ENCODE measurements at regions not wholly inside any gene's neighbourhood (a gene's known extent, or its start where the extent isn't known, plus 50 kb on each side); places are given as distances from the start of the nearest gene placed in this dataset.
"Not testable (repeated sequence)": the region's sequence is repeated elsewhere in the genome, so short reads cannot be mapped to it uniquely, and the experiment has no call there.

DNA sequence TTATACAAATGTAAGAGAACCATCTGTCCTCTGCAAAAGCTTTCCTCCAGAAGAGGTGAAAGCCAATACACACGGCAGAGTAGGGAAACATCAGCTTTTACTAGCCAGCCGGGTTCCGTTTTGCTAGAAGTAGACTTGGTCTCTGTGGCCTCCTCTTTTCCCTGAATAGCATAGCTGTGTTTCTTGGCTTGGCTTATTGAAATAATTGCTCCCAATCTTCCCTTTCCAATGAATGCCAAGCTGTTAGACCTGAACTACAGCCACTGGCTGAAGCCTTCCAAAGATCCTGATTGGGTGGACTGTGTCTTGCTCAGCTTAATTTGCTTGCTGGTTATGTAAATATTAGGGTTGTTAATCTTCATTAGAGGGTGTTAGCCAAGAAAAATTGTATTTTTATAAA lies 157.8 kb upstream of the ROPN1 start:
- DNase-seq (ENCODE audit: low read depth), result no peak
- H3K4me3 ChIP-seq (ENCODE audit: low read depth, low read length), result no peak overlapping the region
- TF ChIP-seq, protein P1, sequence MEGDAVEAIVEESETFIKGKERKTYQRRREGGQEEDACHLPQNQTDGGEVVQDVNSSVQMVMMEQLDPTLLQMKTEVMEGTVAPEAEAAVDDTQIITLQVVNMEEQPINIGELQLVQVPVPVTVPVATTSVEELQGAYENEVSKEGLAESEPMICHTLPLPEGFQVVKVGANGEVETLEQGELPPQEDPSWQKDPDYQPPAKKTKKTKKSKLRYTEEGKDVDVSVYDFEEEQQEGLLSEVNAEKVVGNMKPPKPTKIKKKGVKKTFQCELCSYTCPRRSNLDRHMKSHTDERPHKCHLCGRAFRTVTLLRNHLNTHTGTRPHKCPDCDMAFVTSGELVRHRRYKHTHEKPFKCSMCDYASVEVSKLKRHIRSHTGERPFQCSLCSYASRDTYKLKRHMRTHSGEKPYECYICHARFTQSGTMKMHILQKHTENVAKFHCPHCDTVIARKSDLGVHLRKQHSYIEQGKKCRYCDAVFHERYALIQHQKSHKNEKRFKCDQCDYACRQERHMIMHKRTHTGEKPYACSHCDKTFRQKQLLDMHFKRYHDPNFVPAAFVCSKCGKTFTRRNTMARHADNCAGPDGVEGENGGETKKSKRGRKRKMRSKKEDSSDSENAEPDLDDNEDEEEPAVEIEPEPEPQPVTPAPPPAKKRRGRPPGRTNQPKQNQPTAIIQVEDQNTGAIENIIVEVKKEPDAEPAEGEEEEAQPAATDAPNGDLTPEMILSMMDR (IDR thresholded peaks at IDR 0.05; ENCODE audit: low read depth, low read length, missing control alignments), result no peak
- in situ Hi-C loops (cut with HindIII; ENCODE audit: low sequenced_read_pairs), result no loop called here

DNA sequence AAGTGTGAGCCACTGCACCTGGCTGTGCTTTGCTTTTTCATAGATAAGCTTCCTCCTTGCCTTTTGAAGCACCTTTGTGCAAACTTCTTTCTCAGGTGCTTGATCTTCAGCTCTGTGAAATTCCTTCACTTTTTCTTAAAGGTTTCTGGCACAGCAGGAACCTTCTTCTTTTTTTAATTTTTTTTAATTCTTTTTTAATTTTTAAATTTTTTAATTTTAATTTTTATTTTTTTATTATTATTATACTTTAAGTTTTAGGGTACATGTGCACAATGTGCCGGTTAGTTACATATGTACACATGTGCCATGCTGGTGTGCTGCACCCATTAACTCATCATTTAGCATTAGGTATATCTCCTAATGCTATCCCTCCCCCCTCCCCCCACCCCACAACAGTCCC lies 161.0 kb upstream of the ROPN1 start:
- in situ Hi-C loops (cut with HindIII; ENCODE audit: low sequenced_read_pairs); H3K4me3 ChIP-seq (ENCODE audit: low read depth, low read length); DNase-seq (ENCODE audit: low read depth): not testable (repeated sequence)

DNA sequence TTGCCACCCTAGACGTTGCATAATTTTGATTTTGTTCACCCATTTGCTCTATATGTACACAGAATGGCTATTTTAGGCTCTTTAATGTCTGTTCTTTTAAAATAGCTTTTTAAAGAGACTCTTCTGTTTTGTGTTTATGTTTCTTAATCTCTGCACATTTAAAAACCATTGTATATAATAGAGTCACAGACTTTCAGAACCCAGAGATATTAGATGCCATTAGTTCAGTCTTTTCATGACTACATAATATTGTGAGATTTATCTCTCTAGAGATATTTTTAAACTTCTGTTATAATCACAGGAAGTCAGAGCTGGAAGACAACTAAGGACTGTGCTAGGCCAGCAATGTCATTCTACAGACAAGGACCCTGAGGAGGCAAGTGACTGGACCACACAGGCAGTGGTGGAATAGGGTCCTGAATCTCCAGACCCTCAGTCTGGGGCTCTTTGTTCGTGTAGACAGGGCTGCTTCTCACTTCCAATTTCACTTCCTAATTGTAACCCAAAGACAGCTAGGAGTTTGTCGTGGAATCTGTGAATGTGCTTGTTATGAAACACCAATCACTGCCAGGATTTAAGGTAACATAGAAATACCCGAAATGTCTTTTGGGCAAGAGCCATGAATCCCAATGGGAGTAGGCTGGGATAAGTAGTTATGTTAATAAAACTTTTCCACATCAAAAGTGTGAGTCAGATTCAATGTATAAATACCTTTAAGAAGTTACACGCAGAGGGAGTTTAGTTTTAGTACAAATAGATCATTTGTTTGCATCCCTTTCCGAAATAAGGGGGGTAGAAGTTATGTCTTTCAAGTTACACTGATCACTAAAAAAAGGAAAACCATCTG lies 165.2 kb upstream of the ROPN1 start:
- no peak for DNase-seq (ENCODE audit: low read depth)
- H3K4me3 ChIP-seq (ENCODE audit: low read depth, low read length), result no peak overlapping the region
- in situ Hi-C loops (cut with HindIII; ENCODE audit: low sequenced_read_pairs), result no loop called here
- TF ChIP-seq, protein P1 (IDR thresholded peaks at IDR 0.05; ENCODE audit: low read depth, low read length, missing control alignments), result no peak

DNA sequence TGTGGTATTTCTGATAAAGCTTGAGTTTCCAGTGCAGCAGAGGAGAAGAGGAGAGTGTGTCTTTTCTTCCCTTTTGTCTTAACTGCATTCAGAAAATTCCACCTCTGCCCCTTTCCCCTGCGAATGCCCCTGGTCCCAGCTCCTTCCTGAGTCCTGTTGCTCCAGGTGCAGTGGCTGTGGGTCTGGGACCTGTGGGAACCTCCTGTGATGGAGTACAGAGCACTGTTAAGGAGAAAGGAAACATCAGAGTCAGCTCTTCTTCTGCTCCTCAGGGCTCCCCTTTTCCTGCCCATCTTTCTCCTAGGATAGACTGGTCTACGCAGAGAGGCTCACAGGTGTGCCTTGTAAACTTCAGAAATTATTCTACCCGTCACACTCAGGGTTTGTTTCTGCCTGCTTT lies 165.8 kb upstream of the ROPN1 start:
- TF ChIP-seq, protein P1 (IDR thresholded peaks at IDR 0.05; ENCODE audit: low read depth, low read length, missing control alignments), result no peak
- in situ Hi-C loops (cut with HindIII; ENCODE audit: low sequenced_read_pairs), result no loop called here
- DNase-seq (ENCODE audit: low read depth), result no peak
- H3K4me3 ChIP-seq (ENCODE audit: low read depth, low read length), result no peak overlapping the region

DNA sequence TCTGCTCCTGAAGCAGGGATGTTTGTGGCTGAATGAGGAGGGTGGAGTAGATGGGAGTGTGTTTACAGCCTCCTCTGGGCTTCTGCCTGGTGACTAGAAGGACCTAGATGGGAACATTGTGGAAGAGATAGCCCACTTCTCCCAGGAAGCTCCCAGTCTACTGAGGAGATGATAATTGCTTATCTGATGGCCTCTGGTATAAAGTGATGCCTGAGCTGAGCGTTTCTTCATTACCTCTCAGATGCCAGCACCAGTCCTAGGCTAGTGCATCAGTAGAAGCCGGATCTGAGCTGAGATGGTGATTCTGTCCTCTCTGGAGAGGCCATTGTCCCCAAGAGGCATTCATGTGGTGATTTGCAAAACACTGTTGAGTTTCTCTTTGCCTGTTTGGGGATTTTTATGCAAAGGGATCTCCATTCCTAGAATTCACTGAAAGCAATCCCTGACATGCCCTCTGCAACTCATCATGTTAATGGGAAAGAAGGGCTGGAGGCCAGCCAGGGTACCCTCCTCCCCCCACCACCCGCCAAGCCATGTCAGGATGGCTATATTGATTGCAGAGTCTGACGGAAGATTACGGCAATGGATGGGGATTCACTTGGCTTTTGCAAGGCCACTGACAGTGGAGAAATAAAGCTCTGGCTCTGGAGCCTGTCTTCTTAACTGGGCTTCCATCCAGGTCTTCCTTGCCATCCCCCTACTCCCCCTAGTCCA lies 166.4 kb upstream of the ROPN1 start:
- no peak overlapping the region for H3K4me3 ChIP-seq (ENCODE audit: low read depth, low read length)
- TF ChIP-seq, protein P1 (IDR thresholded peaks at IDR 0.05; ENCODE audit: low read depth, low read length, missing control alignments), result no peak
- in situ Hi-C loops (cut with HindIII; ENCODE audit: low sequenced_read_pairs), result no loop called here
- no peak for DNase-seq (ENCODE audit: low read depth)

DNA sequence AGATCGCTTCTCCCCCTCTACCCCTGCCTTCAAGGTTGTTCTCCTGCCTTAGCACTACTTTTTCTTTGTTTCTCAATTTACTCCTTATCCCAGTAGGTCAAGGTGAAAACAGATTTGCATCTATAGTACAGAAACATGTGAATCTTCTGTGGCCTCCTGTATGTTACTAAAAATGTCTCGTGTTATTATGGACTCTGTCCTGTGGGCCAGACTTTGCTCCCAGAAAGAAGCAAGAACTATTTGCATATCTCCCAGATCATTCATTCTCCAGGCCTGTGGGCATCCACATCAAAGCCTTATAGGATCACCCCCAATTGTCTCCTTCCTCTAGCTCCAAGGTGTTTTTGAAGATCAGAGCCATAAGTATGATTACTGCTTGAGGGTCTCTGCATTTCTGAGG lies 169.5 kb upstream of the ROPN1 start:
- in situ Hi-C loops (cut with HindIII; ENCODE audit: low sequenced_read_pairs), result no loop called here
- no peak overlapping the region for H3K4me3 ChIP-seq (ENCODE audit: low read depth, low read length)
- TF ChIP-seq, protein P1 (IDR thresholded peaks at IDR 0.05; ENCODE audit: low read depth, low read length, missing control alignments), result no peak
- DNase-seq (ENCODE audit: low read depth), result no peak

DNA sequence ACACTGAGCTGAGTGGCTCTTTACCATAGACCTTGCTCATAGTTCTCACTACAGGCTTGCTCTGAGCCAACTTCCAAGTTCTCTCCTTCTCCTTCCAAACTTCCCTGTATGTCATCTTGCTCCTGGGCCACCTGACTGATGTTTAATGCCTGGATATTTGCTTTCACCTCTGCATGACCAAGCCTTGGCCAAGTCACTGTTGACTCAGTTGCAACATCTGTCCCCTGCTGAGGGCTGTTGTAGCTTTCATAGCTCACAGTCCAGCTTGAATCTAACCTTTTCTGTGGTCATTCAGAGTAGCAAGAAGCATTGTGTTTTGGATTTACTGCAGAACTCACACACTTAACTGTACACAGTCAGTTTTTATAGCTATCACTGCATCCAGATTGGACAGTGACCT lies 171.8 kb upstream of the ROPN1 start:
- no peak overlapping the region for H3K4me3 ChIP-seq (ENCODE audit: low read depth, low read length)
- TF ChIP-seq, protein P1 (IDR thresholded peaks at IDR 0.05; ENCODE audit: low read depth, low read length, missing control alignments), result no peak
- in situ Hi-C loops (cut with HindIII; ENCODE audit: low sequenced_read_pairs), result no loop called here
- no peak for DNase-seq (ENCODE audit: low read depth)
